Fibroblast of villous mesenchyme (primary cell): ENCODE measurements at regions not wholly inside any gene's neighbourhood (a gene's known extent, or its start where the extent isn't known, plus 50 kb on each side); places are given as distances from the start of the nearest gene placed in this dataset.

Experiments
- DNase-seq: peaks from one replicate; pipeline ENCODE4 v3.0.0-alpha.2; 2010; ENCODE audit warnings: low read depth
- H3K4me3 ChIP-seq: 2 replicates; pipeline ENCODE4 v1.5.1; 2011; ENCODE audit warnings: low read depth, mild to moderate bottlenecking, low read length
- CTCF ChIP-seq: IDR thresholded peaks from 2 replicates; pipeline ENCODE4 v1.5.1; 2012; ENCODE audit warnings: low read depth, mild to moderate bottlenecking, low read length; ENCODE audit not compliant: insufficient read depth

- H3K4me3 ChIP-seq, result no peak overlapping the region
- no peak for TF ChIP-seq CTCF
- no peak for DNase-seq
Observed at GRCh38 chr19:29380581-29380980, 145.2 kb upstream of the VSTM2B start.

- no peak for DNase-seq
- H3K4me3 ChIP-seq, result no peak overlapping the region
- no peak for TF ChIP-seq CTCF
Observed at GRCh38 chr19:29381353-29382203, 144.2 kb upstream of the VSTM2B start.

GRCh38 chr19:29383696-29384095 is 142.1 kb upstream of the VSTM2B start:
- TF ChIP-seq CTCF, result no peak
- H3K4me3 ChIP-seq, result no peak overlapping the region
- no peak for DNase-seq

- no peak for DNase-seq
- no peak for TF ChIP-seq CTCF
- H3K4me3 ChIP-seq, result no peak overlapping the region
Observed at GRCh38 chr19:29384656-29385055, 141.1 kb upstream of the VSTM2B start.

- TF ChIP-seq CTCF, result no peak
- H3K4me3 ChIP-seq, result no peak overlapping the region
- no peak for DNase-seq
Observed at GRCh38 chr19:29385191-29385795, 140.5 kb upstream of the VSTM2B start.

- H3K4me3 ChIP-seq, result no peak overlapping the region
- TF ChIP-seq CTCF, result no peak
- no peak for DNase-seq
Observed at GRCh38 chr19:29386970-29387369, 138.8 kb upstream of the VSTM2B start.
